ENCODE measurements at regions not wholly inside any gene's neighbourhood (a gene's known extent, or its start where the extent isn't known, plus 50 kb on each side); places are given as distances from the start of the nearest gene placed in this dataset.
"Not testable (repeated sequence)": the region's sequence is repeated elsewhere in the genome, so short reads cannot be mapped to it uniquely, and the experiment has no call there.

GRCh38 chr12:9319044-9319841 is 111.0 kb upstream of the PZP start:
- TF ChIP-seq ZFP62 (CRISPR knock-in tag; IDR thresholded peaks at IDR 0.05) (no peak), SMC3 (IDR thresholded peaks at IDR 0.05; ENCODE audit: low read length) (peak; percentile 40; the same call in 1 of the 2 replicates), MAFG (CRISPR knock-in tag; IDR thresholded peaks at IDR 0.05) (no peak), STAG1 (CRISPR knock-in tag; IDR thresholded peaks at IDR 0.05) (peak; percentile 44), ZNF234 (CRISPR knock-in tag; conservative IDR thresholded peaks at IDR 0.05) (no peak), PRDM15 (CRISPR knock-in tag; IDR thresholded peaks at IDR 0.05) (no peak), ZNF768 (CRISPR knock-in tag; IDR thresholded peaks at IDR 0.05) (peak; percentile 78), CTCF (CRISPR knock-in tag; IDR thresholded peaks at IDR 0.05) (peak; percentile 55)
- 83% methylated on average over 8 of the region's 8 CpGs for WGBS (ENCODE audit: low lambda C conversion rate)
- Histone ChIP-seq H3K4me3 (replicated peaks in 1 of 3; ENCODE audit: insufficient read depth in 1 of 3, low read depth in 2 of 3, low read length in 3 of 3) (no peak overlapping the region), H2AFZ (ENCODE audit: low read length) (no peak overlapping the region), H3K4me1 (ENCODE audit: insufficient read depth, low read length) (peaks cover 24% of the 10 kb centered on the region), H3K36me3 (replicated peaks in 1 of 2; ENCODE audit: control insufficient read depth in 1 of 2, insufficient read depth in 2 of 2, low read length in 2 of 2) (no peaks in the 10 kb centered on the region), H3K27me3 (ENCODE audit: control insufficient read depth in 1 of 2, insufficient read depth in 2 of 2, low read length in 2 of 2) (no peaks in the 10 kb centered on the region), H3K9ac (ENCODE audit: insufficient read depth, low read depth, low read length) (no peak overlapping the region), H4K20me1 (ENCODE audit: insufficient read depth, low read length) (no peaks in the 10 kb centered on the region), H3K79me2 (ENCODE audit: insufficient read depth, low read length) (no peaks in the 10 kb centered on the region), H3K9me3 (ENCODE audit: low read length) (no peaks in the 10 kb centered on the region), H3K4me2 (ENCODE audit: low read depth, low read length) (no peak overlapping the region), H3K27ac (ENCODE audit: extremely low read length, insufficient read depth, low read length) (no peak overlapping the region)
- CTCF ChIA-PET (ENCODE audit: low intra/inter-chr PET ratio, low total read pairs) = no interaction called here
- FAIRE-seq (no peak), DNase-seq (ENCODE audit: low spot score) (no peak), ATAC-seq (peak; percentile 60)
- BruUV-seq (replicated peaks) = no TSS peak
- in situ Hi-C loops (cut with HindIII; ENCODE audit: extremely low pct_ligation_motif_present, low pct_unique_long_range_greater_than_20kb) = no loop called here
- intact Hi-C loops (cut with micrococcal nuclease; ENCODE audit: unreplicated experiment) = no loop called here
- POLR2A ChIA-PET = interaction anchor here (1.3 kb wide), 1 partner anchor 203 kb away, joined by 3 read pairs; no protein-coding TSS in a partner anchor

- 67% methylated on average over 5 of the region's 6 CpGs for WGBS (ENCODE audit: low lambda C conversion rate)
- DNase-seq (ENCODE audit: low spot score); H3K36me3 ChIP-seq (replicated peaks in 1 of 2; ENCODE audit: control insufficient read depth in 1 of 2, insufficient read depth in 2 of 2, low read length in 2 of 2); intact Hi-C loops (cut with micrococcal nuclease; ENCODE audit: unreplicated experiment); H4K20me1 ChIP-seq (ENCODE audit: insufficient read depth, low read length); H3K9ac ChIP-seq (ENCODE audit: insufficient read depth, low read depth, low read length); POLR2A ChIA-PET; H3K9me3 ChIP-seq (ENCODE audit: low read length); H3K27ac ChIP-seq (ENCODE audit: extremely low read length, insufficient read depth, low read length); CTCF ChIA-PET (ENCODE audit: low intra/inter-chr PET ratio, low total read pairs); H2AFZ ChIP-seq (ENCODE audit: low read length); in situ Hi-C loops (cut with HindIII; ENCODE audit: extremely low pct_ligation_motif_present, low pct_unique_long_range_greater_than_20kb); FAIRE-seq; ATAC-seq; H3K4me3 ChIP-seq (replicated peaks in 1 of 3; ENCODE audit: insufficient read depth in 1 of 3, low read depth in 2 of 3, low read length in 3 of 3); H3K79me2 ChIP-seq (ENCODE audit: insufficient read depth, low read length); H3K27me3 ChIP-seq (ENCODE audit: control insufficient read depth in 1 of 2, insufficient read depth in 2 of 2, low read length in 2 of 2): not testable (repeated sequence)
- Histone ChIP-seq H3K4me2 (ENCODE audit: low read depth, low read length) (peak overlapping the region; percentile 45; the same call in 1 of the 2 replicates), H3K4me1 (ENCODE audit: insufficient read depth, low read length) (peaks cover 27% of the 10 kb centered on the region)
- BruUV-seq (replicated peaks) = TSS peak; percentile 29
Measured at GRCh38 chr12:9313479-9313878, 105.3 kb upstream of the PZP start.
